HUES48 (cell line): ENCODE measurements at regions not wholly inside any gene's neighbourhood (a gene's known extent, or its start where the extent isn't known, plus 50 kb on each side); places are given as distances from the start of the nearest gene placed in this dataset.

Source experiments
- H3K27ac ChIP-seq: one replicate; pipeline ENCODE4 v1.7.0; 2013; ENCODE audit warnings: low read depth, low read length, inconsistent platforms
- H3K27me3 ChIP-seq: 2 replicates; pipeline ENCODE4 v1.6.1; 2013; ENCODE audit warnings: mild to moderate bottlenecking, low read length; ENCODE audit not compliant: control insufficient read depth, insufficient read depth
- H3K36me3 ChIP-seq: 2 replicates; pipeline ENCODE4 v1.6.1; 2013; ENCODE audit warnings: low read length; ENCODE audit not compliant: control insufficient read depth, insufficient read depth
- H3K4me1 ChIP-seq: 2 replicates; pipeline ENCODE4 v1.6.1; 2013; ENCODE audit warnings: mild to moderate bottlenecking, low read length; ENCODE audit not compliant: control insufficient read depth, insufficient read depth
- H3K4me3 ChIP-seq: 2 replicates; pipeline ENCODE4 v1.5.1; 2013; ENCODE audit warnings: mild to moderate bottlenecking, low read depth, low read length
- H3K9ac ChIP-seq: 2 replicates; pipeline ENCODE4 v1.6.1; 2013; ENCODE audit warnings: mild to moderate bottlenecking, low read depth, low read length, moderate library complexity
- H3K9me3 ChIP-seq: 2 replicates; pipeline ENCODE4 v1.6.1; 2013; ENCODE audit warnings: low read length; ENCODE audit not compliant: control insufficient read depth, insufficient read depth

- no peaks in the 10 kb centered on the region for H3K27me3 ChIP-seq
- H3K36me3 ChIP-seq, result no peaks in the 10 kb centered on the region
- peaks cover 38% of the 10 kb centered on the region for H3K4me1 ChIP-seq
- H3K9ac ChIP-seq, result no peak overlapping the region
- no peak overlapping the region for H3K4me3 ChIP-seq
- H3K9me3 ChIP-seq, result no peaks in the 10 kb centered on the region
- H3K27ac ChIP-seq, result no peak overlapping the region
Measured at GRCh38 chr16:49017501-49017900, 264.1 kb downstream of the CBLN1 start.

GRCh38 chr16:49016461-49016860, 265.2 kb downstream of the CBLN1 start:
- H3K9ac ChIP-seq, result no peak overlapping the region
- H3K27ac ChIP-seq, result no peak overlapping the region
- H3K36me3 ChIP-seq, result no peaks in the 10 kb centered on the region
- no peak overlapping the region for H3K4me3 ChIP-seq
- peaks cover 32% of the 10 kb centered on the region for H3K4me1 ChIP-seq
- H3K9me3 ChIP-seq, result no peaks in the 10 kb centered on the region
- no peaks in the 10 kb centered on the region for H3K27me3 ChIP-seq

DNA sequence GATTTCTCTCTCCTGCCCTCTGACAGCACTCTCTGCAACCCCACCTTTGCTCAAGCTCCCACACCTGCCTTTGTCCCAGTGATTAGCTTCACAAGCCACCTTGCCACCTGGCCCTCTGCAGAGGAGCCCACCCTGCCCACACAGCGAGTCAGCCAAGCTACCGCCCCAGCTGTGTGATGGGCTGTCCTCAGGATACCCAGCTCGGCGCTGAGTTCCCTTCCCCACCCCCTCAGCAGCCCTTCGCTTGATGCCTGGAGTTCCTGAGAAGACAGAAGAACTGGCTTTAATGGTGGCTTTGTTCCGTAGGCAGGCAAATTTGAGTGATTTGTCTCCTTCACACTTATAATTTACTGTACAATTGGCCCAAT, 266.4 kb downstream of the CBLN1 start:
- H3K4me1 ChIP-seq, result peaks cover 20% of the 10 kb centered on the region; the same call in 1 of the 2 replicates
- no peak overlapping the region for H3K27ac ChIP-seq
- H3K9ac ChIP-seq, result no peak overlapping the region
- H3K9me3 ChIP-seq, result no peaks in the 10 kb centered on the region
- H3K4me3 ChIP-seq, result no peak overlapping the region
- H3K27me3 ChIP-seq, result no peaks in the 10 kb centered on the region
- no peaks in the 10 kb centered on the region for H3K36me3 ChIP-seq

DNA sequence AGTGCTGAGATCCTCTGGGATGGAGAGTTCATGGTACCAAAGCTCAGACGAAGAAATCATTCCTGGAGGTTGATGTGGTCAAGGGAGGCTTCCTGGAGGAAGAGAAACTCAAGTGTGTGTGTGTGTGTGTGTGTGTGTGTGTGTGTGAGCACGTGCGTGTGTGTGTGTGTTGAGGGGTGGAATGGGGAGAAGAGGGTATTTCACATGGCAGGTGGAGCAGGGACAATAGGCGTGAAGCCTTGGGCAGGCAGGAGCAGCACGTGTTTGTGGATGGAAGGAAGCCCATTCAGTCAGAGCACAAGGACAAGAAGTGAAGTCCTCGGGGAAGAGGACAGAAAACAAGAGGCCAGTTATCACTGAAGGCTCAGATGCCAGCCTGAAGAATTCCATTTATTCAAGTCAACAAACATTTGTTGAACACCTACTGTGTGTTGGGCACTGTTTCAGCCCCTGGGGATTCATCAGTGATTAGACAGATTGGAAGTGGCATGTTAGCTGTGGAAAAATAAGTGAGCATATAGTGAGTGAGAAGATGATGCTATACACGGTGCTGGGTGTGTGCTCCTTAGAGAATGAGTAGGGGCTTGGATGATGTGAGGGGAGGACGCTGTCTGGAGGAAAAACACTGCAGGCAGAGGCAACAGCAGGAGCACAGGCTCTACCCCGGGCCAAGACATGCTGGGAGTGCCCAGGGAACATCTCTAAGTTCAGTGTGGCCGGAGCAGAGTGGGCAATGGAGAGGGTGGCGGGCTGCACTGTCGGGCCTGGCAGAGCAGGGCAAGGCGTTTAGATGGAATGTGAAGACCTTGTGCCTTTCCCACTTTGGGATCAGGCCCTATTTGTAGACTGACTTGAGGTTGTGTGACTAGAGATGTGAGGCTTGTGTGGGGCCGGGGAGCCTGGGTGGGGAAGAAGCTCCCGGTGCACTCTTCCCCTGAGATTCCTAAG, 267.1 kb downstream of the CBLN1 start:
- H3K9ac ChIP-seq, result no peak overlapping the region

GRCh38 chr16:49013727-49014080, 267.9 kb downstream of the CBLN1 start:
- Histone ChIP-seq H3K4me1 (peaks cover 5% of the 10 kb centered on the region; the same call in 1 of the 2 replicates), H3K27me3 (no peaks in the 10 kb centered on the region), H3K4me3 (no peak overlapping the region), H3K27ac (no peak overlapping the region), H3K9me3 (no peaks in the 10 kb centered on the region), H3K36me3 (no peaks in the 10 kb centered on the region), H3K9ac (no peak overlapping the region)

More for the DNA sequence above, 267.1 kb downstream of the CBLN1 start:
- Histone ChIP-seq H3K27me3 (no peaks in the 10 kb centered on the region), H3K36me3 (no peaks in the 10 kb centered on the region), H3K4me1 (peaks cover 14% of the 10 kb centered on the region; the same call in 1 of the 2 replicates), H3K4me3 (no peak overlapping the region), H3K27ac (no peak overlapping the region), H3K9me3 (no peaks in the 10 kb centered on the region)

- H3K4me3 ChIP-seq, result no peak overlapping the region
- H3K9me3 ChIP-seq, result no peaks in the 10 kb centered on the region
- H3K27me3 ChIP-seq, result no peaks in the 10 kb centered on the region
- no peaks in the 10 kb centered on the region for H3K36me3 ChIP-seq
- no peak overlapping the region for H3K9ac ChIP-seq
- peaks cover 4% of the 10 kb centered on the region; the same call in 1 of the 2 replicates for H3K4me1 ChIP-seq
- no peak overlapping the region for H3K27ac ChIP-seq
Measured at GRCh38 chr16:49012961-49013726, 268.5 kb downstream of the CBLN1 start.

GRCh38 chr16:49011901-49012300, 269.7 kb downstream of the CBLN1 start:
- Histone ChIP-seq H3K9ac (no peak overlapping the region), H3K36me3 (no peaks in the 10 kb centered on the region), H3K27me3 (no peaks in the 10 kb centered on the region), H3K4me1 (peaks cover 4% of the 10 kb centered on the region; the same call in 1 of the 2 replicates), H3K27ac (no peak overlapping the region), H3K4me3 (no peak overlapping the region), H3K9me3 (no peaks in the 10 kb centered on the region)

GRCh38 chr16:49010879-49011278, 270.8 kb downstream of the CBLN1 start:
- Histone ChIP-seq H3K27ac (no peak overlapping the region), H3K27me3 (no peaks in the 10 kb centered on the region), H3K9ac (no peak overlapping the region), H3K36me3 (no peaks in the 10 kb centered on the region), H3K4me1 (peaks cover 4% of the 10 kb centered on the region; the same call in 1 of the 2 replicates), H3K9me3 (no peaks in the 10 kb centered on the region), H3K4me3 (no peak overlapping the region)

DNA sequence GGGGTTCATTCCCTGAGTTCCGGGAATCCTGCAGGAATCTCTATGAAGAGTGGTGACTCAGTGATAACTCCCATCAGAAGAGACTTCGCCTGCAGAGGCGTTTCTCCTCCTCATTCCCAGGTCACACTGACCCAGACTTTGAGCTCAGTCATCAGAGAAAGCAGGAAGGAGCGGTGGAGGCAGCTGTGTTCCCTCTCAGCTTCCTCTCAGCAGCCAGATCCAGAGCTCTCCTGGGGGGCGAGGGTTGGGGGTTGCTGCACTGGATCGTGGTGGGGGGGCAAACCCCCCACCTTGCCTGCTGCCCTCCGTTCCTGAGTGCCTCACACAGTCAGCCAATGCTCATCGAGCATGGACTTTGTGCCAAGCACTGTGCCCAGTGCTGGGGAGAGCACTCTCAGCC, 271.2 kb downstream of the CBLN1 start:
- H3K36me3 ChIP-seq, result no peaks in the 10 kb centered on the region
- H3K27me3 ChIP-seq, result no peaks in the 10 kb centered on the region
- H3K9me3 ChIP-seq, result no peaks in the 10 kb centered on the region
- H3K9ac ChIP-seq, result no peak overlapping the region
- H3K27ac ChIP-seq, result no peak overlapping the region
- peaks cover 4% of the 10 kb centered on the region; the same call in 1 of the 2 replicates for H3K4me1 ChIP-seq
- H3K4me3 ChIP-seq, result no peak overlapping the region

DNA sequence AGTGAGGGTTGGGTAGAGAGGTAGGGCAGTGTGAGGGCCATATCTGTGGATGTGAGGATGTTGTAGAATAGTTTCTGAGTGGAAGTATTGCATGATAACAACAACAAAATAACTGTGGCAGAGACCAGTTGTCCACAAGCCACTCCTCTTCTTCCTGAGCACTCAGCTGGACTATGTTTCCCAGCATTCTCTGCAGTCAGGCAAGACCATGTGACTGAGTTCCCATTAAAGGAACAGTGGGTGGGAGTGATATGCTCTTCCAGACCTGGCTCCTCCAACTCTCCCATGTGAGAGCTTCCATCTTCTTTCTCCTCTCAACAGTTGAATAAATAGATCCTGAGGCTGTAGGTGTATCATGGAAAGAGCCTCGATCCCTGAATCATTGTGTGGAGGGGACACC, 272.4 kb downstream of the CBLN1 start:
- no peaks in the 10 kb centered on the region for H3K36me3 ChIP-seq
- H3K27ac ChIP-seq, result no peak overlapping the region
- H3K4me1 ChIP-seq, result peaks cover 4% of the 10 kb centered on the region; the same call in 1 of the 2 replicates
- H3K9me3 ChIP-seq, result no peaks in the 10 kb centered on the region
- H3K9ac ChIP-seq, result no peak overlapping the region
- no peaks in the 10 kb centered on the region for H3K27me3 ChIP-seq
- H3K4me3 ChIP-seq, result no peak overlapping the region

GRCh38 chr16:49003992-49004391, 277.6 kb downstream of the CBLN1 start:
- H3K4me1 ChIP-seq, result peaks cover 4% of the 10 kb centered on the region; the same call in 1 of the 2 replicates
- H3K27ac ChIP-seq, result no peak overlapping the region
- no peaks in the 10 kb centered on the region for H3K9me3 ChIP-seq
- no peaks in the 10 kb centered on the region for H3K36me3 ChIP-seq
- no peak overlapping the region for H3K9ac ChIP-seq
- no peaks in the 10 kb centered on the region for H3K27me3 ChIP-seq
- no peak overlapping the region for H3K4me3 ChIP-seq
